ENCODE measurements at regions not wholly inside any gene's neighbourhood (a gene's known extent, or its start where the extent isn't known, plus 50 kb on each side); places are given as distances from the start of the nearest gene placed in this dataset.
"Not testable (repeated sequence)": the region's sequence is repeated elsewhere in the genome, so short reads cannot be mapped to it uniquely, and the experiment has no call there.

- ATAC-seq = no peak
- intact Hi-C loops (cut with DNase I) = no loop called here
These were observed 998.3 kb downstream of the GATA3 start for GRCh38 chr10:9052767-9053166.

GRCh38 chr10:9056521-9056920 lies 1002.0 kb downstream of the GATA3 start:
- no peak for DNase-seq
- intact Hi-C loops (cut with DNase I) = no loop called here
- no peak for ATAC-seq

More at GRCh38 chr10:9052767-9053166, 998.3 kb downstream of the GATA3 start:
- no peak for DNase-seq

- DNase-seq; intact Hi-C loops (cut with DNase I); ATAC-seq: not testable (repeated sequence)
These were observed 1002.8 kb downstream of the GATA3 start for GRCh38 chr10:9057293-9057692.

GRCh38 chr10:9060314-9060713 lies 1005.8 kb downstream of the GATA3 start:
- DNase-seq = no peak
- no peak for ATAC-seq
- intact Hi-C loops (cut with DNase I) = no loop called here

GRCh38 chr10:9061871-9062270 lies 1007.4 kb downstream of the GATA3 start:
- DNase-seq = no peak
- intact Hi-C loops (cut with DNase I) = no loop called here
- ATAC-seq = no peak

- DNase-seq (no peak), ATAC-seq (no peak)
- intact Hi-C loops (cut with DNase I) = no loop called here
These were observed 1011.7 kb downstream of the GATA3 start for GRCh38 chr10:9066152-9066551.

- DNase-seq = no peak
- ATAC-seq = no peak
- intact Hi-C loops (cut with DNase I) = no loop called here
These were observed 1013.5 kb downstream of the GATA3 start for GRCh38 chr10:9068003-9068402.

- intact Hi-C loops (cut with DNase I) = no loop called here
These were observed 1014.6 kb downstream of the GATA3 start for GRCh38 chr10:9069136-9069535.

GRCh38 chr10:9075420-9075819 lies 1020.9 kb downstream of the GATA3 start:
- no peak for DNase-seq
- ATAC-seq = no peak
- intact Hi-C loops (cut with DNase I) = no loop called here

More at GRCh38 chr10:9069136-9069535, 1014.6 kb downstream of the GATA3 start:
- DNase-seq = no peak
- no peak for ATAC-seq

- intact Hi-C loops (cut with DNase I) = no loop called here
- DNase-seq (no peak), ATAC-seq (no peak)
These were observed 1021.6 kb downstream of the GATA3 start for GRCh38 chr10:9076066-9076465.

GRCh38 chr10:9081253-9081652 lies 1026.8 kb downstream of the GATA3 start:
- no peak for ATAC-seq
- DNase-seq = no peak
- intact Hi-C loops (cut with DNase I) = no loop called here

GRCh38 chr10:9081961-9082360 lies 1027.5 kb downstream of the GATA3 start:
- ATAC-seq (no peak), DNase-seq (no peak)
- intact Hi-C loops (cut with DNase I) = no loop called here

- ATAC-seq = no peak
- intact Hi-C loops (cut with DNase I) = no loop called here
- no peak for DNase-seq
These were observed 1037.1 kb downstream of the GATA3 start for GRCh38 chr10:9091530-9092093.

GRCh38 chr10:9096288-9096687 lies 1041.8 kb downstream of the GATA3 start:
- DNase-seq (no peak), ATAC-seq (no peak)
- intact Hi-C loops (cut with DNase I) = no loop called here

- intact Hi-C loops (cut with DNase I) = no loop called here
- DNase-seq = no peak
- no peak for ATAC-seq
These were observed 1042.9 kb downstream of the GATA3 start for GRCh38 chr10:9097206-9097990.

- ATAC-seq (no peak), DNase-seq (no peak)
- intact Hi-C loops (cut with DNase I) = no loop called here
These were observed 1043.5 kb downstream of the GATA3 start for GRCh38 chr10:9097991-9098306.

- DNase-seq = no peak
- intact Hi-C loops (cut with DNase I) = no loop called here
- ATAC-seq = no peak
These were observed 1047.5 kb downstream of the GATA3 start for GRCh38 chr10:9102026-9102425.

GRCh38 chr10:9103301-9103700 lies 1048.8 kb downstream of the GATA3 start:
- DNase-seq = no peak
- no peak for ATAC-seq
- intact Hi-C loops (cut with DNase I) = no loop called here

GRCh38 chr10:9111976-9112375 lies 1057.5 kb downstream of the GATA3 start:
- DNase-seq = no peak
- ATAC-seq = no peak
- intact Hi-C loops (cut with DNase I) = loop anchor here in 1 of 2 donors (10.0 kb wide), 1 partner anchor 597 kb away; no protein-coding TSS in a partner anchor

GRCh38 chr10:9126728-9127127 lies 1072.2 kb downstream of the GATA3 start:
- ATAC-seq (no peak), DNase-seq (no peak)
- intact Hi-C loops (cut with DNase I) = no loop called here

- no peak for DNase-seq
- no peak for ATAC-seq
- intact Hi-C loops (cut with DNase I) = no loop called here
These were observed 1082.9 kb downstream of the GATA3 start for GRCh38 chr10:9137368-9137767.
